ENCODE measurements at regions not wholly inside any gene's neighbourhood (a gene's known extent, or its start where the extent isn't known, plus 50 kb on each side); places are given as distances from the start of the nearest gene placed in this dataset.

DNA sequence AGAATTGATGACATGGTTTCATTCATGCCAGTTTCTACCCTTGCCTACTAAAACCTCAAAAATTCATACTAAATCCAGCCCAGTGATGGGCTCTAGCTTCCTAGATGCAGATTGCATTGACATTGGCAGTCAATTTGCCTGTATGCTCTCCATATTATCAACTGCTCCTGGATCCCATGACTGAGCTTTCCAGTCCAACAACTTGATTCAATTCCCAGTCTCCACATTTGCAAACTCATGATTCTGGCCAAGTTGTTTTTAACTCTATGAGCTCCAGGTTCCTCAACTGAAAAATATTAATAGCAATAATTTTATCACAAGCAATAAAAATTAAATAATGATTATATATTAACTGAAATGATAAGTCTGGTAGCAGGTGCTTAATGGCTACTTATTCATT, 51.0 kb upstream of the DSC1 start:
- no peak for TF ChIP-seq POLR2A (IDR thresholded peaks at IDR 0.05)
- TF ChIP-seq, protein P1, sequence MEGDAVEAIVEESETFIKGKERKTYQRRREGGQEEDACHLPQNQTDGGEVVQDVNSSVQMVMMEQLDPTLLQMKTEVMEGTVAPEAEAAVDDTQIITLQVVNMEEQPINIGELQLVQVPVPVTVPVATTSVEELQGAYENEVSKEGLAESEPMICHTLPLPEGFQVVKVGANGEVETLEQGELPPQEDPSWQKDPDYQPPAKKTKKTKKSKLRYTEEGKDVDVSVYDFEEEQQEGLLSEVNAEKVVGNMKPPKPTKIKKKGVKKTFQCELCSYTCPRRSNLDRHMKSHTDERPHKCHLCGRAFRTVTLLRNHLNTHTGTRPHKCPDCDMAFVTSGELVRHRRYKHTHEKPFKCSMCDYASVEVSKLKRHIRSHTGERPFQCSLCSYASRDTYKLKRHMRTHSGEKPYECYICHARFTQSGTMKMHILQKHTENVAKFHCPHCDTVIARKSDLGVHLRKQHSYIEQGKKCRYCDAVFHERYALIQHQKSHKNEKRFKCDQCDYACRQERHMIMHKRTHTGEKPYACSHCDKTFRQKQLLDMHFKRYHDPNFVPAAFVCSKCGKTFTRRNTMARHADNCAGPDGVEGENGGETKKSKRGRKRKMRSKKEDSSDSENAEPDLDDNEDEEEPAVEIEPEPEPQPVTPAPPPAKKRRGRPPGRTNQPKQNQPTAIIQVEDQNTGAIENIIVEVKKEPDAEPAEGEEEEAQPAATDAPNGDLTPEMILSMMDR (IDR thresholded peaks at IDR 0.05), result no peak
